Right atrium auricular region (tissue), 2 donors: ENCODE measurements at regions not wholly inside any gene's neighbourhood (a gene's known extent, or its start where the extent isn't known, plus 50 kb on each side); places are given as distances from the start of the nearest gene placed in this dataset.

Experiments
- DNase-seq: peaks from one replicate; pipeline ENCODE4 v3.0.0-alpha.2; 2019; ENCODE audit warnings: low spot score
- H3K27ac ChIP-seq, 2 donors: fragments of 200-600 bp; sonication (generic); 1 replicate in 1 of 2; 2 replicates in 1 of 2; pipeline ENCODE4 v1.5.1; 2016 to 2019
- H3K27me3 ChIP-seq, 2 donors: fragments of 200-600 bp; sonication (generic); one replicate each; pipeline versions ENCODE4 v1.5.1 to v1.6.0; 2017 to 2019
- H3K36me3 ChIP-seq: fragments of 200-600 bp; sonication (generic); one replicate; pipeline ENCODE4 v1.5.1; 2016
- H3K4me1 ChIP-seq, 2 donors: fragments of 200-600 bp; sonication (generic); one replicate each; pipeline versions ENCODE4 v1.5.1 to v1.6.0; 2017 to 2019
- H3K4me3 ChIP-seq, 2 donors: fragments of 200-600 bp; sonication (generic); 1 replicate in 1 of 2; 2 replicates in 1 of 2; pipeline ENCODE4 v1.5.1; 2017 to 2019; ENCODE audit warnings: mild to moderate bottlenecking in 1 of 2, moderate library complexity in 1 of 2
- H3K9me3 ChIP-seq, 2 donors: fragments of 200-600 bp; sonication (generic); one replicate each; pipeline ENCODE4 v1.5.1; 2019
- CTCF ChIP-seq, 2 donors: fragments of 200-600 bp; sonication (generic); IDR thresholded peaks; one replicate each; pipeline ENCODE4 v1.5.1; 2019; ENCODE audit warnings: antibody characterized with exemption in 2 of 2

DNA sequence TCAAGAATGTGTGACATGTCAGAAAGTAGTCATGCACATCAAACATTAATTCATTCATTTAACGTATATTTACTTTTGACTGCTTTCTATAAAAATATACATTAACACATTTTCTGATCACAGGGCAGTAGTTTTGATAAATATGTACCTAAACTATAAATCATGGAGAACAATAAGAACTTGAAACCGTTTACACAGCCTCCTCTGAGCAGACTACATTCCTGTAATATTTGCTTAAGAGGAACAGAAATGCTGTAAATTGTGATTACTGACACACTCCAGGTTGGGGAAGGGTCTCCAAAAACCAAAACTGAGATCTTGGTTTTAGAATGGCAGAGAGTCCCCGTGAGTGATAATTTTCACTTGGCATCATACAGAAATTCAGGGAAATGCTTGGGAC, 120.7 kb upstream of the PPARGC1A start:
- H3K36me3 ChIP-seq: no peaks in the 10 kb centered on the region
- H3K4me1 ChIP-seq: no peaks in the 10 kb centered on the region
- TF ChIP-seq CTCF (IDR thresholded peaks at IDR 0.05): no peak
- no peak overlapping the region for H3K4me3 ChIP-seq
- DNase-seq: no peak
- H3K27ac ChIP-seq: no peak overlapping the region
- H3K27me3 ChIP-seq: no peaks in the 10 kb centered on the region
- no peaks in the 10 kb centered on the region for H3K9me3 ChIP-seq

GRCh38 chr4:24007860-24008261, 118.0 kb upstream of the PPARGC1A start:
- H3K4me3 ChIP-seq: no peak overlapping the region
- no peaks in the 10 kb centered on the region for H3K9me3 ChIP-seq
- no peaks in the 10 kb centered on the region for H3K4me1 ChIP-seq
- H3K27me3 ChIP-seq: no peaks in the 10 kb centered on the region
- H3K36me3 ChIP-seq: no peaks in the 10 kb centered on the region
- no peak for DNase-seq
- TF ChIP-seq CTCF (IDR thresholded peaks at IDR 0.05): no peak
- H3K27ac ChIP-seq: no peak overlapping the region

- H3K36me3 ChIP-seq: no peaks in the 10 kb centered on the region
- H3K4me1 ChIP-seq: no peaks in the 10 kb centered on the region
- no peak overlapping the region for H3K4me3 ChIP-seq
- no peaks in the 10 kb centered on the region for H3K9me3 ChIP-seq
- no peak for DNase-seq
- no peaks in the 10 kb centered on the region for H3K27me3 ChIP-seq
- no peak overlapping the region for H3K27ac ChIP-seq
- TF ChIP-seq CTCF (IDR thresholded peaks at IDR 0.05): no peak
These were observed 116.4 kb upstream of the PPARGC1A start for GRCh38 chr4:24006269-24006668.

DNA sequence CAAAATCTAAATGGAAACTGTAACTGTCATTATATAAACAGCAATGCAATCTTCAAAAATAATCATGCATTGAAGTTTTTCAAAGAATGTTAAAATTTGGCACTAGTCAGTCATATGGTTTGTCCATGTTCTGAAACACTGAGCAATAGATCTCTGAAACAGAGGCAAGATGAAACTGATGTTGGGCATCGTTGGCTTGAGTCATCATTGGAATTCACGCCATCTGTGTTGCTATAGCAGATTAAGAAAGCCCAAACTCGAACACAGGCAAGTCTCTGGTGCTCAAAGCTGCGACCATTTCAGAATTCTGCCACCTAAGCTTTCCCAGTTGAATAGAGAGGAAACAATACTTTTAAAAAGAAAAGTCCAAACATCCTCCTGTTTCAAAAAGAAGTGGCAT, 114.1 kb upstream of the PPARGC1A start:
- no peak for DNase-seq
- no peaks in the 10 kb centered on the region for H3K36me3 ChIP-seq
- H3K4me3 ChIP-seq: no peak overlapping the region
- no peaks in the 10 kb centered on the region for H3K4me1 ChIP-seq
- H3K27ac ChIP-seq: no peak overlapping the region
- H3K27me3 ChIP-seq: no peaks in the 10 kb centered on the region
- H3K9me3 ChIP-seq: no peaks in the 10 kb centered on the region
- no peak for TF ChIP-seq CTCF (IDR thresholded peaks at IDR 0.05)

DNA sequence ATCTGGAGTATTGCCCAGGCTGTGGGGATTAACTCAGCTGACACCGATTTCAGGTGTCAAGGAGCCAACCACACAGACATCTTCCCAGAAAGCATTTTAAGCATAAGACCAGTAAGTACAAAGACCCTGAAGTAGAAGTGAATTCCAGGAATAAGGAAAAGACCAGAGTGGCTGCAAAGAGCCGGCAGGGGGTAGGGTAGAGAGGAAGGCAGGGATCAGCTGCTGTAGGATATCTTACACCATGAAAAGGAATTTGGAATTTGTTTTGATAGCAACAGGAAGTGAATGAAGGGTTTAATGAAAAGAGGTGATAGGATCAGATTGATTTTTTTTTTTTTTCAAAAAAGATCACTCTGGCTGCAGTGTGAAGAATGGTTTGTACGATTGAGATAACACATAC, 113.6 kb upstream of the PPARGC1A start:
- no peak overlapping the region for H3K4me3 ChIP-seq
- no peaks in the 10 kb centered on the region for H3K9me3 ChIP-seq
- H3K36me3 ChIP-seq: no peaks in the 10 kb centered on the region
- no peaks in the 10 kb centered on the region for H3K27me3 ChIP-seq
- H3K27ac ChIP-seq: no peak overlapping the region
- no peak for DNase-seq
- no peak for TF ChIP-seq CTCF (IDR thresholded peaks at IDR 0.05)
- no peaks in the 10 kb centered on the region for H3K4me1 ChIP-seq

DNA sequence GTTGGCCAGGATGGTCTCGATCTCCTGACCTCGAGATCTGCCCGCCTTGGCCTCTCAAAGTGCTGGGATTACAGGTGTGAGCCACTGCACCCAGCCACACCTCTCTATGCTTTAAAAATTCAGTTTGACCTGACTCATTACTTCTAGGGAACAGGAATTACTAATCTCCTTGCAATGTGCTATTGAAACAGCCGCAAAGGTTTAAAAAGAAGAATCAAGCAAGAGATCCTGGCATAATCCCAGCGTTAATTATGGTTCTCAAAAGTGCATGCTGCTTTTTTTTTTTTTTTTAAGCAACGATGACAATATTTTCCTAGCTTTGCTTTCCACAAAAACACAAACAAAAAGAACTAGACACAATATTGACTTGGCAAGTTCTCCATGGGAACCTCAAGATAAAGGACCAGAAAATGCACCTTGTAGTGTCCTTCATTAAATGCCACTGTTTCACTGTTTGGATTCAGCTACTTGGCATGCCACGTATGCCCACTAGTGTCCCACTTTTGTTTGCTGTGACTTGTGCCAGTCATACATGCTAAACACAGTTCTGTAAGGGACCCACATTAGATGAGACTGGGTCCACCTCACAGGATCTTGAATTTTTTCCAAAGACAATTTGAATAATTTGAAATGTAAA, 112.6 kb upstream of the PPARGC1A start:
- Histone ChIP-seq H3K27me3 (no peaks in the 10 kb centered on the region), H3K36me3 (no peaks in the 10 kb centered on the region), H3K4me1 (no peaks in the 10 kb centered on the region), H3K9me3 (no peaks in the 10 kb centered on the region), H3K27ac (no peak overlapping the region), H3K4me3 (no peak overlapping the region)
- no peak for DNase-seq
- TF ChIP-seq CTCF (IDR thresholded peaks at IDR 0.05): no peak
